Fibroblast of the conjunctiva (primary cell): ENCODE measurements at regions not wholly inside any gene's neighbourhood (a gene's known extent, or its start where the extent isn't known, plus 50 kb on each side); places are given as distances from the start of the nearest gene placed in this dataset.
"Not testable (repeated sequence)": the region's sequence is repeated elsewhere in the genome, so short reads cannot be mapped to it uniquely, and the experiment has no call there.

Experiments
- DNase-seq: peaks from one replicate; pipeline ENCODE4 v3.0.0-alpha.2; 2010; ENCODE audit warnings: low read depth

GRCh38 chr9:113665064-113665463, 201.5 kb downstream of the RGS3 start:
- no peak for DNase-seq

- DNase-seq, result no peak
These were observed 202.2 kb downstream of the RGS3 start for GRCh38 chr9:113665756-113666155.

- no peak for DNase-seq
These were observed 204.5 kb downstream of the RGS3 start for GRCh38 chr9:113668061-113668460.

GRCh38 chr9:113669522-113670115, 206.1 kb downstream of the RGS3 start:
- DNase-seq, result no peak

- DNase-seq, result no peak
These were observed 202.4 kb upstream of the ZNF618 start for GRCh38 chr9:113673726-113674125.

- DNase-seq, result no peak
These were observed 201.7 kb upstream of the ZNF618 start for GRCh38 chr9:113674436-113674835.

GRCh38 chr9:113675475-113675941, 200.6 kb upstream of the ZNF618 start:
- peak; percentile 65 for DNase-seq

- DNase-seq, result no peak
These were observed 199.1 kb upstream of the ZNF618 start for GRCh38 chr9:113677057-113677456.

GRCh38 chr9:113677569-113677968, 198.5 kb upstream of the ZNF618 start:
- no peak for DNase-seq

GRCh38 chr9:113678119-113678858, 197.8 kb upstream of the ZNF618 start:
- DNase-seq, result no peak

GRCh38 chr9:113678859-113679256, 197.3 kb upstream of the ZNF618 start:
- no peak for DNase-seq

- DNase-seq, result peak; percentile 75
These were observed 193.8 kb upstream of the ZNF618 start for GRCh38 chr9:113682297-113682771.

GRCh38 chr9:113685636-113686035, 190.5 kb upstream of the ZNF618 start:
- not testable (repeated sequence) for DNase-seq

GRCh38 chr9:113687107-113687679, 188.9 kb upstream of the ZNF618 start:
- no peak for DNase-seq

GRCh38 chr9:113687680-113688371, 188.3 kb upstream of the ZNF618 start:
- DNase-seq, result no peak

GRCh38 chr9:113690055-113690740, 185.9 kb upstream of the ZNF618 start:
- no peak for DNase-seq

- no peak for DNase-seq
These were observed 183.9 kb upstream of the ZNF618 start for GRCh38 chr9:113692256-113692655.

GRCh38 chr9:113694912-113695311, 181.2 kb upstream of the ZNF618 start:
- DNase-seq, result no peak

- no peak for DNase-seq
These were observed 180.7 kb upstream of the ZNF618 start for GRCh38 chr9:113695440-113695851.

- DNase-seq, result no peak
These were observed 180.2 kb upstream of the ZNF618 start for GRCh38 chr9:113695901-113696300.

- DNase-seq, result peak; percentile 28
These were observed 174.0 kb upstream of the ZNF618 start for GRCh38 chr9:113701774-113702755.
